ENCODE measurements at regions not wholly inside any gene's neighbourhood (a gene's known extent, or its start where the extent isn't known, plus 50 kb on each side); places are given as distances from the start of the nearest gene placed in this dataset.

DNA sequence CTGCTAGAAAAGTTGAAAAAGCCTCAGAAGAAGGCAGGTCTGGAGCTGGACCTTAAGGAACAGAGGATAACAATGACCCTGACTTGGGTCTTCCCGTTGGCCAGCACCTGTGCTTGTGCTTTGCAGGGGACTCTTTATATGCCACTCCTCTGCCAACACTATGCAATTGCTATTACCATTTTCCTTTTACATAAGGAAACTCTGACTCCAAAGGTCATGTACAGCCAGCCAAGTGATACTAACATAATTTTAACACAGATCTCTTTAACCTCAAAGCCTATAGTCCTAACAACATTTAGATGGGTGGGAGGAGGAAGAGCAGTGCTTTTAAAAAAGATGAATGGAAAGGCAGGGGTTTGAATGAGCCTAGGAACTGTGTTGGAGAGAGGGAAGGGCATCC lies 106.6 kb upstream of the RAB4A start:
- H2AFZ ChIP-seq (ENCODE audit: low read depth, low read length) = no peak overlapping the region
- no peak overlapping the region for H3K4me2 ChIP-seq (ENCODE audit: low read length)
- no peaks in the 10 kb centered on the region for H3K9me2 ChIP-seq (ENCODE audit: insufficient read depth, low read length)
- H3K9ac ChIP-seq (ENCODE audit: low read length) = no peak overlapping the region
- no peak overlapping the region for H3K27ac ChIP-seq (ENCODE audit: low read length)
- H4K20me1 ChIP-seq (ENCODE audit: insufficient read depth) = no peaks in the 10 kb centered on the region
- no peaks in the 10 kb centered on the region for H3F3A ChIP-seq (ENCODE audit: insufficient read depth, low read length, poor library complexity, severe bottlenecking)
- H3K4me3 ChIP-seq (ENCODE audit: low read length) = no peak overlapping the region
- H3K79me2 ChIP-seq (replicated peaks; ENCODE audit: insufficient read depth, low read length) = no peaks in the 10 kb centered on the region
- H3K9me3 ChIP-seq (ENCODE audit: low read length) = no peaks in the 10 kb centered on the region
- TF ChIP-seq POLR2AphosphoS5 (IDR thresholded peaks at IDR 0.05) = no peak
- no peak for TF ChIP-seq TAF1 (IDR thresholded peaks at IDR 0.05; ENCODE audit: low read depth)
- TF ChIP-seq MXI1 (conservative IDR thresholded peaks at IDR 0.05; ENCODE audit: poor library complexity, severe bottlenecking) = no peak
- no peak for TF ChIP-seq SMC3 (conservative IDR thresholded peaks at IDR 0.05; ENCODE audit: poor library complexity)
- TF ChIP-seq RAD21 (conservative IDR thresholded peaks at IDR 0.05) = no peak
- TF ChIP-seq, protein P1, sequence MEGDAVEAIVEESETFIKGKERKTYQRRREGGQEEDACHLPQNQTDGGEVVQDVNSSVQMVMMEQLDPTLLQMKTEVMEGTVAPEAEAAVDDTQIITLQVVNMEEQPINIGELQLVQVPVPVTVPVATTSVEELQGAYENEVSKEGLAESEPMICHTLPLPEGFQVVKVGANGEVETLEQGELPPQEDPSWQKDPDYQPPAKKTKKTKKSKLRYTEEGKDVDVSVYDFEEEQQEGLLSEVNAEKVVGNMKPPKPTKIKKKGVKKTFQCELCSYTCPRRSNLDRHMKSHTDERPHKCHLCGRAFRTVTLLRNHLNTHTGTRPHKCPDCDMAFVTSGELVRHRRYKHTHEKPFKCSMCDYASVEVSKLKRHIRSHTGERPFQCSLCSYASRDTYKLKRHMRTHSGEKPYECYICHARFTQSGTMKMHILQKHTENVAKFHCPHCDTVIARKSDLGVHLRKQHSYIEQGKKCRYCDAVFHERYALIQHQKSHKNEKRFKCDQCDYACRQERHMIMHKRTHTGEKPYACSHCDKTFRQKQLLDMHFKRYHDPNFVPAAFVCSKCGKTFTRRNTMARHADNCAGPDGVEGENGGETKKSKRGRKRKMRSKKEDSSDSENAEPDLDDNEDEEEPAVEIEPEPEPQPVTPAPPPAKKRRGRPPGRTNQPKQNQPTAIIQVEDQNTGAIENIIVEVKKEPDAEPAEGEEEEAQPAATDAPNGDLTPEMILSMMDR (IDR thresholded peaks at IDR 0.05; ENCODE audit: poor library complexity, severe bottlenecking) = no peak
- TF ChIP-seq EZH2 (IDR thresholded peaks at IDR 0.05; ENCODE audit: borderline replicate concordance, insufficient read depth, low read length, poor library complexity, severe bottlenecking) = no peak
- no peak for TF ChIP-seq EP300 (conservative IDR thresholded peaks at IDR 0.05; ENCODE audit: poor library complexity, severe bottlenecking)
- TF ChIP-seq, protein P2, sequence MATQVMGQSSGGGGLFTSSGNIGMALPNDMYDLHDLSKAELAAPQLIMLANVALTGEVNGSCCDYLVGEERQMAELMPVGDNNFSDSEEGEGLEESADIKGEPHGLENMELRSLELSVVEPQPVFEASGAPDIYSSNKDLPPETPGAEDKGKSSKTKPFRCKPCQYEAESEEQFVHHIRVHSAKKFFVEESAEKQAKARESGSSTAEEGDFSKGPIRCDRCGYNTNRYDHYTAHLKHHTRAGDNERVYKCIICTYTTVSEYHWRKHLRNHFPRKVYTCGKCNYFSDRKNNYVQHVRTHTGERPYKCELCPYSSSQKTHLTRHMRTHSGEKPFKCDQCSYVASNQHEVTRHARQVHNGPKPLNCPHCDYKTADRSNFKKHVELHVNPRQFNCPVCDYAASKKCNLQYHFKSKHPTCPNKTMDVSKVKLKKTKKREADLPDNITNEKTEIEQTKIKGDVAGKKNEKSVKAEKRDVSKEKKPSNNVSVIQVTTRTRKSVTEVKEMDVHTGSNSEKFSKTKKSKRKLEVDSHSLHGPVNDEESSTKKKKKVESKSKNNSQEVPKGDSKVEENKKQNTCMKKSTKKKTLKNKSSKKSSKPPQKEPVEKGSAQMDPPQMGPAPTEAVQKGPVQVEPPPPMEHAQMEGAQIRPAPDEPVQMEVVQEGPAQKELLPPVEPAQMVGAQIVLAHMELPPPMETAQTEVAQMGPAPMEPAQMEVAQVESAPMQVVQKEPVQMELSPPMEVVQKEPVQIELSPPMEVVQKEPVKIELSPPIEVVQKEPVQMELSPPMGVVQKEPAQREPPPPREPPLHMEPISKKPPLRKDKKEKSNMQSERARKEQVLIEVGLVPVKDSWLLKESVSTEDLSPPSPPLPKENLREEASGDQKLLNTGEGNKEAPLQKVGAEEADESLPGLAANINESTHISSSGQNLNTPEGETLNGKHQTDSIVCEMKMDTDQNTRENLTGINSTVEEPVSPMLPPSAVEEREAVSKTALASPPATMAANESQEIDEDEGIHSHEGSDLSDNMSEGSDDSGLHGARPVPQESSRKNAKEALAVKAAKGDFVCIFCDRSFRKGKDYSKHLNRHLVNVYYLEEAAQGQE (IDR thresholded peaks at IDR 0.05; ENCODE audit: borderline replicate concordance) = no peak
- no peaks in the 10 kb centered on the region for H3K27me3 ChIP-seq (ENCODE audit: insufficient read depth, low read depth, low read length)
- no peaks in the 10 kb centered on the region for H3K36me3 ChIP-seq (ENCODE audit: insufficient read depth, low read length)

DNA sequence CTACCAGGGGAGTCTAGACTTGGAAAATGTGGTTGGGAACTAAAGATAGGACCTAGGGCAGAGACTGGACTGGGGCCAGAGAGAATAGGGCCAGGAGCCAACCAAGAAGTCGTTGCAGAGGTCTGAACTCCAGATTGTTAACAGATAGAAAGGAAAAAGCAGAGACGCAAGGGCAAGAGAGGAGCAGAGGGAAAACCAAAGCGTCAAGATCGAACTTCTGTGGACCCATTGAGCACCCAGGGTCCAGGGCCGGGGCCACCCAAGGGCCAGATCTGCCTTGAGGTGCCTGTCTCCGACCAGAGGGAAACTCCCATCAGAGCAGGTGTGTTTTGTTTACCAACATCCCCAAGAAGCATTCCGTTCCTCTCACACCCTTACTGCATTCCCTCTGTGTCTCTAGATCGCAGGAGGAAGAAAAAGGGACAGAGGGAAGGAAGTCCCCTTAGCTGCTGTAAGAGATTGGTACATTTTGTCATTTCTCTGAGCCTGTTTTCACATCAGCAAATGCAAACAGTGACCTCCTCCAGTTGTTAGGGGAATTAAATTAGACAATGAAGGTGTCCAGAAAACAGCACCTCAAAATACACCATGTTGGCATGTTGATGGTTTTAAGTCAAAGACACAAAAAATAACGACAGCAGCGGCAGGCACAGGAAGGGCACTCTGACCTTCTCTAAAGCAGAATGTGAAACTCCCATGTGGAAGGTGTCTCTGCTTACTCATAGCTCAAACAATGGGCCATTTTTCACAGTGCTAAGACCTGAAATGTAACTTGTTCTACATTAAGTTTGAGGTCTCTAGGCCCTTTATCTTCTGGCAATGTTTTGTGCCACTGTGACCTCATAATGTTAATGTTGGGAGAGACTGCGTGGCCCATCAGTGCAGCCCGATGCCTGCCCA lies 105.8 kb upstream of the RAB4A start:
- no peak overlapping the region for H2AFZ ChIP-seq (ENCODE audit: low read depth, low read length)

More for the DNA sequence above, 105.8 kb upstream of the RAB4A start:
- H3K9ac ChIP-seq (ENCODE audit: low read length) = no peak overlapping the region
- TF ChIP-seq EP300 (conservative IDR thresholded peaks at IDR 0.05; ENCODE audit: poor library complexity, severe bottlenecking) (no peak), SMC3 (conservative IDR thresholded peaks at IDR 0.05; ENCODE audit: poor library complexity) (no peak), POLR2AphosphoS5 (IDR thresholded peaks at IDR 0.05) (no peak), MXI1 (conservative IDR thresholded peaks at IDR 0.05; ENCODE audit: poor library complexity, severe bottlenecking) (no peak), EZH2 (IDR thresholded peaks at IDR 0.05; ENCODE audit: borderline replicate concordance, insufficient read depth, low read length, poor library complexity, severe bottlenecking) (no peak), RAD21 (conservative IDR thresholded peaks at IDR 0.05) (no peak), TAF1 (IDR thresholded peaks at IDR 0.05; ENCODE audit: low read depth) (no peak)
- TF ChIP-seq, protein P1 (IDR thresholded peaks at IDR 0.05; ENCODE audit: poor library complexity, severe bottlenecking) = no peak
- TF ChIP-seq, protein P2 (IDR thresholded peaks at IDR 0.05; ENCODE audit: borderline replicate concordance) = no peak
- no peaks in the 10 kb centered on the region for H3F3A ChIP-seq (ENCODE audit: insufficient read depth, low read length, poor library complexity, severe bottlenecking)
- no peaks in the 10 kb centered on the region for H3K9me2 ChIP-seq (ENCODE audit: insufficient read depth, low read length)
- no peaks in the 10 kb centered on the region for H3K27me3 ChIP-seq (ENCODE audit: insufficient read depth, low read depth, low read length)
- no peaks in the 10 kb centered on the region for H3K9me3 ChIP-seq (ENCODE audit: low read length)
- no peak overlapping the region for H3K4me3 ChIP-seq (ENCODE audit: low read length)
- no peak overlapping the region for H3K27ac ChIP-seq (ENCODE audit: low read length)
- no peaks in the 10 kb centered on the region for H3K36me3 ChIP-seq (ENCODE audit: insufficient read depth, low read length)
- H4K20me1 ChIP-seq (ENCODE audit: insufficient read depth) = no peaks in the 10 kb centered on the region
- H3K4me2 ChIP-seq (ENCODE audit: low read length) = no peak overlapping the region
- no peaks in the 10 kb centered on the region for H3K79me2 ChIP-seq (replicated peaks; ENCODE audit: insufficient read depth, low read length)
